IMR-90 (cell line): ENCODE measurements at regions not wholly inside any gene's neighbourhood (a gene's known extent, or its start where the extent isn't known, plus 50 kb on each side); places are given as distances from the start of the nearest gene placed in this dataset.

Source experiments
- ATAC-seq: fragments of 200-7000 bp; cut with Tn5 transposase; 2 replicates; pipeline ENCODE4 v1.9.1; 2020; ENCODE audit warnings: low read depth, mild to moderate bottlenecking, moderate library complexity
- BruUV-seq: library from RNA; stranded (reverse); fragments of 400-500 nt; replicated peaks from 2 replicates; lab custom pipeline; 2021; lab: Mats Ljungman, UMichigan
- CTCF ChIA-PET: fragments of 300-600 bp; formaldehyde crosslinking; extraction: SDS; loops from one replicate; lab custom pipeline; 2021; ENCODE audit warnings: antibody characterized with exemption; lab: Yijun Ruan, JAX
- POLR2A ChIA-PET: fragments of 300-600 bp; sonication (Branson Sonifier 250); formaldehyde crosslinking; loops from one replicate; lab custom pipeline; 2022; ENCODE audit warnings: antibody characterized with exemption; ENCODE audit not compliant: unreplicated experiment; lab: Charles Lee
- DNase-seq: peaks from one replicate; pipeline ENCODE4 v3.0.0; 2013
- H2AFZ ChIP-seq: replicated peaks from 2 replicates; pipeline ENCODE3; 2013; ENCODE audit warnings: low read length, mild to moderate bottlenecking; ENCODE audit not compliant: poor library complexity
- H2AK5ac ChIP-seq: 2 replicates; pipeline ENCODE4 v1.6.1; 2013; ENCODE audit warnings: low read depth, low read length, inconsistent platforms
- H2AK9ac ChIP-seq: replicated peaks from 2 replicates; pipeline ENCODE3; 2013; ENCODE audit warnings: mild to moderate bottlenecking, low read depth, low read length, moderate library complexity; ENCODE audit not compliant: poor library complexity
- H2BK120ac ChIP-seq: 2 replicates; pipeline ENCODE4 v1.6.1; 2013; ENCODE audit warnings: low read depth, low read length, inconsistent platforms
- H2BK15ac ChIP-seq: 3 replicates; pipeline ENCODE4 v1.6.1; 2013; ENCODE audit warnings: low read depth, low read length, inconsistent platforms
- H2BK20ac ChIP-seq: 2 replicates; pipeline ENCODE4 v1.6.1; 2013; ENCODE audit warnings: low read depth, mild to moderate bottlenecking, inconsistent platforms, low read length, moderate library complexity
- H2BK5ac ChIP-seq: 2 replicates; pipeline ENCODE4 v1.6.1; 2013; ENCODE audit warnings: mild to moderate bottlenecking, low read depth, low read length, inconsistent platforms; ENCODE audit not compliant: poor library complexity, severe bottlenecking
- H3K14ac ChIP-seq: replicated peaks from 2 replicates; pipeline ENCODE4 v1.6.1; 2013; ENCODE audit warnings: low read depth, low read length, inconsistent platforms
- H3K18ac ChIP-seq: 2 replicates; pipeline ENCODE4 v1.6.1; 2013; ENCODE audit warnings: low read depth, low read length, control low read depth
- H3K23ac ChIP-seq: 2 replicates; pipeline ENCODE4 v1.6.1; 2013; ENCODE audit warnings: low read depth, low read length, inconsistent platforms
- H3K27ac ChIP-seq: 2 replicates; pipeline ENCODE4 v1.5.1; 2013; ENCODE audit warnings: mild to moderate bottlenecking, control low read depth, low read length; ENCODE audit not compliant: insufficient read depth
- H3K27me3 ChIP-seq: 2 replicates; pipeline ENCODE4 v1.6.1; 2013; ENCODE audit warnings: low read length; ENCODE audit not compliant: control insufficient read depth, insufficient read depth
- H3K36me3 ChIP-seq: 2 replicates; pipeline ENCODE4 v1.6.1; 2013; ENCODE audit warnings: low read length, mixed read lengths; ENCODE audit not compliant: control insufficient read depth, insufficient read depth
- H3K4ac ChIP-seq: 2 replicates; pipeline ENCODE4 v1.6.1; 2013; ENCODE audit warnings: low read depth, low read length, inconsistent platforms
- H3K4me1 ChIP-seq: 2 replicates; pipeline ENCODE4 v1.6.1; 2013; ENCODE audit warnings: low read length, mixed read lengths; ENCODE audit not compliant: control insufficient read depth, insufficient read depth
- H3K4me2 ChIP-seq: 2 replicates; pipeline ENCODE4 v1.6.1; 2013; ENCODE audit warnings: low read depth, mild to moderate bottlenecking, control low read depth, low read length, moderate library complexity
- H3K4me3 ChIP-seq: 2 replicates; pipeline ENCODE4 v1.5.1; 2013; ENCODE audit warnings: low read depth, mild to moderate bottlenecking, control low read depth, low read length, moderate library complexity; ENCODE audit not compliant: insufficient read depth
- H3K56ac ChIP-seq: 2 replicates; pipeline ENCODE4 v1.6.1; 2013; ENCODE audit warnings: low read length, inconsistent platforms; ENCODE audit not compliant: insufficient read depth; ENCODE audit errors: extremely low read depth
- H3K79me1 ChIP-seq, 2 experiments: 2 replicates each; pipeline ENCODE4 v1.6.1; 2013; ENCODE audit warnings: low read length in 2 of 2, inconsistent platforms in 1 of 2, low read depth in 1 of 2
- H3K9ac ChIP-seq: 2 replicates; pipeline ENCODE4 v1.6.1; 2013; ENCODE audit warnings: low read depth, low read length, control low read depth
- H3K9me1 ChIP-seq: 2 replicates; pipeline ENCODE4 v1.6.1; 2013; ENCODE audit warnings: low read length, inconsistent platforms; ENCODE audit not compliant: insufficient read depth
- H3K9me3 ChIP-seq: 2 replicates; pipeline ENCODE4 v1.6.1; 2013; ENCODE audit warnings: low read length; ENCODE audit not compliant: control insufficient read depth, insufficient read depth
- H4K20me1 ChIP-seq: 2 replicates; pipeline ENCODE4 v1.6.1; 2013; ENCODE audit warnings: low read length, inconsistent platforms; ENCODE audit not compliant: insufficient read depth
- H4K5ac ChIP-seq: 2 replicates; pipeline ENCODE4 v1.6.1; 2013; ENCODE audit warnings: mild to moderate bottlenecking, low read depth, low read length, control low read depth
- H4K8ac ChIP-seq, 2 experiments: 2 replicates each; pipeline ENCODE4 v1.6.1; 2013; ENCODE audit warnings: low read depth in 2 of 2, low read length in 2 of 2, control low read depth in 1 of 2, inconsistent platforms in 1 of 2
- H4K91ac ChIP-seq: 2 replicates; pipeline ENCODE4 v1.6.1; 2013; ENCODE audit warnings: low read depth, low read length, inconsistent platforms; ENCODE audit not compliant: insufficient read depth
- BHLHE40 ChIP-seq: fragments of 150-350 bp; IDR thresholded peaks from 2 replicates; pipeline ENCODE4 v1.6.1; 2016; ENCODE audit warnings: mild to moderate bottlenecking, low read depth, low read length
- CEBPB ChIP-seq: IDR thresholded peaks from 2 replicates; pipeline ENCODE4 v1.6.1; 2012; ENCODE audit warnings: low read depth, low read length, improper control_type of control experiment
- CHD1 ChIP-seq: IDR thresholded peaks from 2 replicates; pipeline ENCODE4 v1.6.1; 2012; ENCODE audit warnings: low read depth, low read length, improper control_type of control experiment
- CTCF ChIP-seq: conservative IDR thresholded peaks from 2 replicates; pipeline ENCODE4 v1.5.1; 2012; ENCODE audit warnings: mild to moderate bottlenecking, low read depth, low read length, improper control_type of control experiment
- ELK1 ChIP-seq: fragments of 150-350 bp; IDR thresholded peaks from 2 replicates; pipeline ENCODE4 v1.6.1; 2016; ENCODE audit warnings: low read depth, mild to moderate bottlenecking, low read length, moderate library complexity, borderline replicate concordance
- FOS ChIP-seq: fragments of 150-350 bp; IDR thresholded peaks from 2 replicates; pipeline ENCODE4 v1.6.1; 2016; ENCODE audit warnings: low read depth, low read length
- MAFK ChIP-seq: IDR thresholded peaks from 2 replicates; pipeline ENCODE4 v1.6.1; 2012; ENCODE audit warnings: low read depth, low read length, improper control_type of control experiment
- MAZ ChIP-seq: IDR thresholded peaks from 2 replicates; pipeline ENCODE4 v1.6.1; 2012; ENCODE audit warnings: low read depth, mild to moderate bottlenecking, low read length, improper control_type of control experiment, moderate library complexity, borderline replicate concordance
- MXI1 ChIP-seq: IDR thresholded peaks from 2 replicates; pipeline ENCODE4 v1.6.1; 2012; ENCODE audit warnings: low read depth, mild to moderate bottlenecking, low read length, moderate library complexity, borderline replicate concordance
- NFE2L2 ChIP-seq: fragments of 150-350 bp; IDR thresholded peaks from 2 replicates; pipeline ENCODE4 v1.6.1; 2016; ENCODE audit warnings: low read depth, mild to moderate bottlenecking, low read length
- POLR2A ChIP-seq: IDR thresholded peaks from 2 replicates; pipeline ENCODE4 v1.6.1; 2012; ENCODE audit warnings: mild to moderate bottlenecking, low read depth, low read length
- RAD21 ChIP-seq: IDR thresholded peaks from 2 replicates; pipeline ENCODE4 v1.6.1; 2012; ENCODE audit warnings: low read length, improper control_type of control experiment
- RCOR1 ChIP-seq: IDR thresholded peaks from 2 replicates; pipeline ENCODE4 v1.6.1; 2012; ENCODE audit warnings: mild to moderate bottlenecking, low read length, improper control_type of control experiment; ENCODE audit not compliant: insufficient replicate concordance
- SMC3 ChIP-seq: fragments of 150-350 bp; IDR thresholded peaks from 2 replicates; pipeline ENCODE4 v1.6.1; 2016; ENCODE audit warnings: low read depth, mild to moderate bottlenecking, antibody characterized with exemption, low read length, moderate library complexity
- USF2 ChIP-seq: fragments of 150-350 bp; IDR thresholded peaks from 2 replicates; pipeline ENCODE4 v1.6.1; 2017; ENCODE audit warnings: mild to moderate bottlenecking, antibody characterized with exemption, low read length, low read depth
- WGBS, 2 experiments: methylation state at CpG; one replicate each; pipeline versions ENCODE4 v1.1.5 to v1.1.7; 2013; ENCODE audit warnings: missing lambda C conversion rate in 2 of 2; ENCODE audit not compliant: insufficient read length in 1 of 2; ENCODE audit errors: extremely low coverage in 2 of 2; 5-methylcytosine and 5-hydroxymethylcytosine counted together
- dilution Hi-C: fragments of 300-500 bp; cut with HindIII; formaldehyde crosslinking; loops from one replicate; pipeline ENCODE4 v1.14.3; 2018; ENCODE audit warnings: low sequenced_read_pairs; ENCODE audit not compliant: unreplicated experiment
- in situ Hi-C: fragments of 300-500 bp; cut with MboI; formaldehyde crosslinking; loops from 3 replicates; pipeline ENCODE4 v1.14.3; 2019; ENCODE audit warnings: low sequenced_read_pairs, inconsistent platforms, mixed read lengths
- intact Hi-C: fragments of 100-400 bp; cut with micrococcal nuclease; formaldehyde crosslinking; loops from 2 replicates; pipeline ENCODE4 v1.10.0; 2022

- no peaks in the 10 kb centered on the region for H3K36me3 ChIP-seq
- no peak overlapping the region for H3K4ac ChIP-seq
- dilution Hi-C loops: no loop called here
- no peak for ATAC-seq
- peak overlapping the region; percentile 30; the same call in 1 of the 2 replicates for H3K18ac ChIP-seq
- ChIA-PET CTCF (no interaction called here), POLR2A (no interaction called here)
- H3K23ac ChIP-seq: no peak overlapping the region
- no peak overlapping the region for H3K4me3 ChIP-seq
- H4K8ac ChIP-seq: no peak overlapping the region
- in situ Hi-C loops: no loop called here
- no peak overlapping the region for H3K14ac ChIP-seq
- H2AK5ac ChIP-seq: no peak overlapping the region
- no peak overlapping the region for H3K9ac ChIP-seq
- H3K9me3 ChIP-seq: no peaks in the 10 kb centered on the region
- H3K9me1 ChIP-seq: no peaks in the 10 kb centered on the region
- H2BK120ac ChIP-seq: no peak overlapping the region
- no peak for DNase-seq
- no peak overlapping the region for H2AFZ ChIP-seq
- no peak overlapping the region for H3K4me2 ChIP-seq
- WGBS, 2 experiments: no CpG with 5 or more reads among the region's 3 CpGs
- H2BK5ac ChIP-seq: no peak overlapping the region
- TF ChIP-seq MAZ (no peak), POLR2A (no peak), ELK1 (no peak), RAD21 (no peak), NFE2L2 (no peak), SMC3 (no peak), RCOR1 (no peak), CEBPB (no peak), USF2 (no peak), BHLHE40 (no peak), MXI1 (no peak), CHD1 (no peak), FOS (no peak), CTCF (no peak), MAFK (no peak)
- intact Hi-C loops: no loop called here
- H4K5ac ChIP-seq: no peak overlapping the region
- H4K91ac ChIP-seq: no peak overlapping the region
- no peaks in the 10 kb centered on the region for H3K27me3 ChIP-seq
- no peak overlapping the region for H3K27ac ChIP-seq
- no peak overlapping the region for H3K56ac ChIP-seq
- no peaks in the 10 kb centered on the region for H3K79me1 ChIP-seq
- H2BK20ac ChIP-seq: no peak overlapping the region
- no TSS peak for BruUV-seq
- no peaks in the 10 kb centered on the region for H4K20me1 ChIP-seq
- peaks cover 9% of the 10 kb centered on the region for H3K4me1 ChIP-seq
- H2BK15ac ChIP-seq: no peak overlapping the region; the same call in 2 of the 3 replicates
- H2AK9ac ChIP-seq: no peak overlapping the region
Measured at GRCh38 chr5:58021466-58021865, 438.4 kb downstream of the PLK2 start.
